SU-DHL-6 (cell line): ENCODE measurements at regions not wholly inside any gene's neighbourhood (a gene's known extent, or its start where the extent isn't known, plus 50 kb on each side); places are given as distances from the start of the nearest gene placed in this dataset.

Source experiments
- H2AFZ ChIP-seq: fragments of 200-600 bp; sonication (generic); 2 replicates; pipeline ENCODE4 v1.6.1; 2014; ENCODE audit warnings: low read depth, mild to moderate bottlenecking, moderate library complexity, mixed read lengths, antibody characterized with exemption, low read length; ENCODE audit not compliant: severe bottlenecking
- H3F3A ChIP-seq: fragments of 200-600 bp; shearing (Covaris generic); 2 replicates; pipeline ENCODE4 v1.6.0; 2016; ENCODE audit warnings: antibody characterized with exemption, mild to moderate bottlenecking; ENCODE audit not compliant: insufficient read depth
- H3K27ac ChIP-seq: fragments of 200-600 bp; sonication (generic); 2 replicates; pipeline ENCODE4 v1.5.1; 2016; ENCODE audit warnings: low read depth, mild to moderate bottlenecking, low read length, moderate library complexity, mixed read lengths
- H3K27me3 ChIP-seq: fragments of 200-600 bp; sonication (generic), shearing (Covaris generic); 2 replicates; pipeline ENCODE4 v1.6.0; 2014; ENCODE audit warnings: mild to moderate bottlenecking, low read length
- H3K36me3 ChIP-seq: fragments of 200-600 bp; sonication (generic); 2 replicates; pipeline ENCODE4 v1.6.1; 2014; ENCODE audit warnings: mild to moderate bottlenecking, low read length, mixed read lengths
- H3K4me2 ChIP-seq: fragments of 300-600, 200-600 bp; shearing (Covaris generic), sonication (generic); 2 replicates; pipeline ENCODE4 v1.6.0; 2014; ENCODE audit warnings: low read length, low read depth, mild to moderate bottlenecking; ENCODE audit not compliant: poor library complexity, severe bottlenecking
- H3K4me3 ChIP-seq: fragments of 200-600 bp; sonication (generic); 2 replicates; pipeline ENCODE4 v1.5.1; 2014; ENCODE audit warnings: antibody characterized with exemption, low read length, mild to moderate bottlenecking, mixed read lengths; ENCODE audit not compliant: insufficient read depth, poor library complexity, severe bottlenecking
- H3K79me2 ChIP-seq: fragments of 200-600 bp; sonication (generic); 2 replicates; pipeline ENCODE4 v1.6.1; 2014; ENCODE audit warnings: mild to moderate bottlenecking, low read length, moderate library complexity; ENCODE audit not compliant: insufficient read depth
- H3K9ac ChIP-seq: fragments of 200-600 bp; sonication (generic); 2 replicates; pipeline ENCODE4 v1.7.0; 2014; ENCODE audit warnings: mild to moderate bottlenecking, low read length
- H3K9me2 ChIP-seq: fragments of 200-600 bp; sonication (generic); replicated peaks from 2 replicates; pipeline ENCODE4 v1.6.1; 2014; ENCODE audit warnings: low read length; ENCODE audit not compliant: insufficient read depth
- H3K9me3 ChIP-seq: fragments of 200-600 bp; sonication (generic); 2 replicates; pipeline ENCODE4 v1.6.1; 2014; ENCODE audit warnings: low read length, mixed read lengths; ENCODE audit not compliant: insufficient read depth
- H4K20me1 ChIP-seq: fragments of 200-600 bp; sonication (generic); 2 replicates; pipeline ENCODE4 v1.6.1; 2014; ENCODE audit warnings: low read depth, mild to moderate bottlenecking, antibody characterized with exemption, low read length, moderate library complexity, mixed read lengths
- EZH2phosphoT487 ChIP-seq: fragments of 200-600 bp; sonication (generic), shearing (Covaris generic); conservative IDR thresholded peaks from 2 replicates; pipeline ENCODE4 v1.6.1; 2018; ENCODE audit warnings: mild to moderate bottlenecking, antibody characterized with exemption, low read length, moderate library complexity, mixed read lengths
- TF ChIP-seq, protein P1 (sequence below): fragments of 200-600 bp; sonication (generic); IDR thresholded peaks from one replicate; pipeline ENCODE4 v1.5.1; 2017; ENCODE audit warnings: antibody characterized with exemption, mild to moderate bottlenecking, low read length, moderate library complexity; ENCODE audit not compliant: insufficient read depth, poor library complexity, severe bottlenecking

DNA sequence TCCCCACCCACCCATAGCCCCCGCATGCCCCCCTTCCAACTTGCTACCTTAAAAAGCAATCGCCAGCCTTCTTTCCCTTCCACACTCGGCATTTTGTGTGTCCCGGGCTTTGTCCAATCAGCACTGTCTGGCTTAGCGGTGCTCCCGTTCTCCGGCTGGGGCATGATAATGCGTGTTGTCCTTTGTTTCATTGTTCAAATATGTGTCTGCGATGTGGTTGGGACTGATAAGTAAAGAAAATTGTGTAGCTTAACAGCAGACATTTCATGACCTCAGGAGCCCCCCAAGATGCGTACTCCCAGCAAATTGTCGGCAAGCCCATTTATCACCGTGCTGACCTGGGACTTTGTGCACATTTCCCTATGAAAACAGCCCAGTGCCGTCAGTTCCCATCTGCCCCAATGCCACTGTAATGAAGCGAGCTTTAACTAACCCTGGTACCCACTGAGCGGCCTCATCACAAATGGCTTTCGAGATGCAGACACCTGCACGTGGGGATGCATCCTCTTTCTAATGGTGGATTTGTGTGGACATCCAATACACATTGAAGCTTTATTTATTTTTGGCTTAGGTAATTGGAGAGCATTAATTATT, 167.0 kb upstream of the E2F8 start:
- Histone ChIP-seq H3K4me3 (no peak overlapping the region), H3K27me3 (no peaks in the 10 kb centered on the region), H2AFZ (no peak overlapping the region), H3K9me3 (no peaks in the 10 kb centered on the region), H3K27ac (no peak overlapping the region), H4K20me1 (no peaks in the 10 kb centered on the region), H3F3A (no peaks in the 10 kb centered on the region), H3K9ac (no peak overlapping the region), H3K4me2 (no peak overlapping the region), H3K79me2 (no peaks in the 10 kb centered on the region), H3K36me3 (no peaks in the 10 kb centered on the region), H3K9me2 (no peaks in the 10 kb centered on the region)
- TF ChIP-seq, protein P1, sequence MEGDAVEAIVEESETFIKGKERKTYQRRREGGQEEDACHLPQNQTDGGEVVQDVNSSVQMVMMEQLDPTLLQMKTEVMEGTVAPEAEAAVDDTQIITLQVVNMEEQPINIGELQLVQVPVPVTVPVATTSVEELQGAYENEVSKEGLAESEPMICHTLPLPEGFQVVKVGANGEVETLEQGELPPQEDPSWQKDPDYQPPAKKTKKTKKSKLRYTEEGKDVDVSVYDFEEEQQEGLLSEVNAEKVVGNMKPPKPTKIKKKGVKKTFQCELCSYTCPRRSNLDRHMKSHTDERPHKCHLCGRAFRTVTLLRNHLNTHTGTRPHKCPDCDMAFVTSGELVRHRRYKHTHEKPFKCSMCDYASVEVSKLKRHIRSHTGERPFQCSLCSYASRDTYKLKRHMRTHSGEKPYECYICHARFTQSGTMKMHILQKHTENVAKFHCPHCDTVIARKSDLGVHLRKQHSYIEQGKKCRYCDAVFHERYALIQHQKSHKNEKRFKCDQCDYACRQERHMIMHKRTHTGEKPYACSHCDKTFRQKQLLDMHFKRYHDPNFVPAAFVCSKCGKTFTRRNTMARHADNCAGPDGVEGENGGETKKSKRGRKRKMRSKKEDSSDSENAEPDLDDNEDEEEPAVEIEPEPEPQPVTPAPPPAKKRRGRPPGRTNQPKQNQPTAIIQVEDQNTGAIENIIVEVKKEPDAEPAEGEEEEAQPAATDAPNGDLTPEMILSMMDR = no peak
- no peak for TF ChIP-seq EZH2phosphoT487

DNA sequence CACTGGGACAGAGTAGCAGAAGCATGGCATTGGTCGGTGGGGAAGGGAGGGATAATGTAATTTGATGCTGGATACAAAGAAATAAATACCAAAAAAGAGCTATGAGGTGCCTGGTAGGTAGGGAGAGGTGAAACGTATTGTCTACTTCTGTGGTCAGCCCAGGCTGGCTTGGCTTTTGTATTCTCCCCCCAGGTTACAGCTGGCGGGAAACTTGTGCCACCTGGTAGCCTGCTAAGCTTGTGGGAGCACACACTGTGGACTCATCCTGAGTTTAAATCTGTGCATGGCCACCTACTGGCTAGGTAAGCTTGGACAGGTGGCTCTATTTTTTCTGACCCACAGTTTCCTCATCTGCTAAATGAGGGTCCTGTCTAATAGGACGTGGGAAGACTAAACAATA, 165.2 kb upstream of the E2F8 start:
- no peaks in the 10 kb centered on the region for H3K79me2 ChIP-seq
- H3K4me3 ChIP-seq = no peak overlapping the region
- H3K36me3 ChIP-seq = no peaks in the 10 kb centered on the region
- H3K9me3 ChIP-seq = no peaks in the 10 kb centered on the region
- no peak overlapping the region for H3K9ac ChIP-seq
- H4K20me1 ChIP-seq = no peaks in the 10 kb centered on the region
- no peaks in the 10 kb centered on the region for H3K27me3 ChIP-seq
- no peaks in the 10 kb centered on the region for H3F3A ChIP-seq
- no peak overlapping the region for H3K27ac ChIP-seq
- H3K9me2 ChIP-seq = no peaks in the 10 kb centered on the region
- no peak overlapping the region for H2AFZ ChIP-seq
- TF ChIP-seq, protein P1 = no peak
- no peak for TF ChIP-seq EZH2phosphoT487
- no peak overlapping the region for H3K4me2 ChIP-seq

- Histone ChIP-seq H3K79me2 (no peaks in the 10 kb centered on the region), H3K9ac (no peak overlapping the region), H3K27ac (no peak overlapping the region), H3K4me3 (no peak overlapping the region), H3K9me2 (no peaks in the 10 kb centered on the region), H4K20me1 (no peaks in the 10 kb centered on the region), H3K4me2 (no peak overlapping the region), H3K9me3 (no peaks in the 10 kb centered on the region), H3K36me3 (no peaks in the 10 kb centered on the region), H2AFZ (no peak overlapping the region), H3K27me3 (no peaks in the 10 kb centered on the region), H3F3A (no peaks in the 10 kb centered on the region)
- TF ChIP-seq, protein P1 = no peak
- no peak for TF ChIP-seq EZH2phosphoT487
Measured at GRCh38 chr11:19404787-19405186, 164.0 kb upstream of the E2F8 start.
